Heart left ventricle (tissue), 13 donors: ENCODE measurements at regions not wholly inside any gene's neighbourhood (a gene's known extent, or its start where the extent isn't known, plus 50 kb on each side); places are given as distances from the start of the nearest gene placed in this dataset.

Source experiments
- CTCF ChIP-seq, 12 donors: fragments of 200-600 bp; sonication (generic) in 4 of 12; IDR thresholded peaks; one replicate each; pipeline versions ENCODE4 v1.5.0 to v1.8.0; 2018 to 2022; ENCODE audit warnings: antibody characterized with exemption in 12 of 12, mild to moderate bottlenecking in 5 of 12
- POLR2A ChIP-seq, 2 donors: fragments of 450-650 bp; IDR thresholded peaks; one replicate each; pipeline ENCODE4 v1.6.1; 2017; ENCODE audit warnings: antibody characterized with exemption in 2 of 2, mild to moderate bottlenecking in 2 of 2, moderate library complexity in 2 of 2
- donor health status: ischemic (EF 13 %, LVEDD 7.1; RV severe dilation, severe dysfunction).
- donor health status: DM: no; HTN: yes; CAD: no.
- donor health status: DM: no; HTN: no; CAD: no.
- donor health status: ischemic (EF 25% LVEDD 6.9; RV normal size, moderate dysfunction).
- donor health status: ischemic (EF 25% LVEDD 5.7; RV mildly dilated, moderate dysfunction).
- donor health status: ischemic (EF 35%, LVEDD 5.7; RV mildly dilated, moderate dysfunction).
- donor health status: nonischemic (EF 11% LVEDD 7.7; RV severe dilation, severe dysfunction).
- donor health status: DM: yes; HTN: yes; CAD: no.
- donor health status: PGD.
- donor health status: ischemic (EF 29% LVEDD 5.4; RV normal size, mild dysfunction).
- donor health status: nonischemic (EF 23%, LVEDD 6.1; RV moderate dilation, normal function).

GRCh38 chr7:153022475-153023193, 263.1 kb downstream of the ACTR3B start:
- no peak for TF ChIP-seq CTCF (IDR thresholded peaks at IDR 0.05)
- TF ChIP-seq POLR2A (IDR thresholded peaks at IDR 0.05), result no peak
